Neural crest cell (in vitro differentiated cells): ENCODE measurements at regions not wholly inside any gene's neighbourhood (a gene's known extent, or its start where the extent isn't known, plus 50 kb on each side); places are given as distances from the start of the nearest gene placed in this dataset.
"Not testable (repeated sequence)": the region's sequence is repeated elsewhere in the genome, so short reads cannot be mapped to it uniquely, and the experiment has no call there.

Experiments used
- DNase-seq: peaks from one replicate; pipeline ENCODE4 v3.0.0; 2021; ENCODE audit warnings: low read depth, mixed read lengths, low spot score
- H3K27ac Mint-ChIP-seq: one replicate; pipeline ENCODE4 v1.8.0; 2021; ENCODE audit warnings: mild to moderate bottlenecking, mixed read lengths; ENCODE audit not compliant: unreplicated experiment
- H3K27me3 Mint-ChIP-seq: 2 replicates; pipeline ENCODE4 v1.8.0; 2021; ENCODE audit warnings: low read depth, mild to moderate bottlenecking, mixed read lengths
- H3K36me3 Mint-ChIP-seq: 2 replicates; pipeline ENCODE4 v1.8.0; 2021; ENCODE audit warnings: low read depth, mild to moderate bottlenecking, mixed read lengths
- H3K4me1 Mint-ChIP-seq: 2 replicates; pipeline ENCODE4 v1.8.0; 2021; ENCODE audit warnings: mixed read lengths
- H3K4me3 Mint-ChIP-seq: one replicate; pipeline ENCODE4 v1.8.0; 2021; ENCODE audit warnings: mild to moderate bottlenecking, mixed read lengths
- H3K9me3 Mint-ChIP-seq: 2 replicates; pipeline ENCODE4 v1.8.0; 2021; ENCODE audit warnings: mixed read lengths
- TF ChIP-seq, protein P1 (sequence below): fragments of 200-600 bp; sonication (generic); conservative IDR thresholded peaks from 2 replicates; pipeline ENCODE4 v1.5.0; 2021; ENCODE audit warnings: antibody characterized with exemption, mild to moderate bottlenecking

DNA sequence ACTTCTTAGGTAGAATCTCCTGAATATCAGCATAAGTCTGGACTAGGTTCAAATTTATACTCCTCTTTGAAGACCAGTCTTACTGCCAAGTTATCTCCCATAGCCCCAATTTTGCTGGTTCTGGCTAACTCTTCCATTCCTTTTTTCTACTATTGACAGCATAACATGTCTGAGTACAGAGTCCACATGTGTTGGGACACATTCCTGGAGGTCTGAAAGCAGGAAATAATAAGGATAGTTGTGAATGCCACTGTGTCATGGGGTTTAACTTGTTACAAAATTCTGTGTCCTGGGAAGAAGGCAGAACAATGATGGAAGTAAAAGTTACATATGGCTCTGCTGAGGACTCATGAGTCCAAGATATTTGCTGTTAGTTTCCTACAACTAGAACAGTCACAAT lies 57.4 kb upstream of the ZBTB20 start:
- H3K27me3 Mint-ChIP-seq, result no peaks in the 10 kb centered on the region
- H3K9me3 Mint-ChIP-seq, result no peaks in the 10 kb centered on the region
- no peak overlapping the region for H3K4me3 Mint-ChIP-seq
- H3K27ac Mint-ChIP-seq, result no peak overlapping the region
- no peaks in the 10 kb centered on the region for H3K4me1 Mint-ChIP-seq
- DNase-seq, result no peak
- no peaks in the 10 kb centered on the region for H3K36me3 Mint-ChIP-seq
- TF ChIP-seq, protein P1, sequence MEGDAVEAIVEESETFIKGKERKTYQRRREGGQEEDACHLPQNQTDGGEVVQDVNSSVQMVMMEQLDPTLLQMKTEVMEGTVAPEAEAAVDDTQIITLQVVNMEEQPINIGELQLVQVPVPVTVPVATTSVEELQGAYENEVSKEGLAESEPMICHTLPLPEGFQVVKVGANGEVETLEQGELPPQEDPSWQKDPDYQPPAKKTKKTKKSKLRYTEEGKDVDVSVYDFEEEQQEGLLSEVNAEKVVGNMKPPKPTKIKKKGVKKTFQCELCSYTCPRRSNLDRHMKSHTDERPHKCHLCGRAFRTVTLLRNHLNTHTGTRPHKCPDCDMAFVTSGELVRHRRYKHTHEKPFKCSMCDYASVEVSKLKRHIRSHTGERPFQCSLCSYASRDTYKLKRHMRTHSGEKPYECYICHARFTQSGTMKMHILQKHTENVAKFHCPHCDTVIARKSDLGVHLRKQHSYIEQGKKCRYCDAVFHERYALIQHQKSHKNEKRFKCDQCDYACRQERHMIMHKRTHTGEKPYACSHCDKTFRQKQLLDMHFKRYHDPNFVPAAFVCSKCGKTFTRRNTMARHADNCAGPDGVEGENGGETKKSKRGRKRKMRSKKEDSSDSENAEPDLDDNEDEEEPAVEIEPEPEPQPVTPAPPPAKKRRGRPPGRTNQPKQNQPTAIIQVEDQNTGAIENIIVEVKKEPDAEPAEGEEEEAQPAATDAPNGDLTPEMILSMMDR, result no peak

DNA sequence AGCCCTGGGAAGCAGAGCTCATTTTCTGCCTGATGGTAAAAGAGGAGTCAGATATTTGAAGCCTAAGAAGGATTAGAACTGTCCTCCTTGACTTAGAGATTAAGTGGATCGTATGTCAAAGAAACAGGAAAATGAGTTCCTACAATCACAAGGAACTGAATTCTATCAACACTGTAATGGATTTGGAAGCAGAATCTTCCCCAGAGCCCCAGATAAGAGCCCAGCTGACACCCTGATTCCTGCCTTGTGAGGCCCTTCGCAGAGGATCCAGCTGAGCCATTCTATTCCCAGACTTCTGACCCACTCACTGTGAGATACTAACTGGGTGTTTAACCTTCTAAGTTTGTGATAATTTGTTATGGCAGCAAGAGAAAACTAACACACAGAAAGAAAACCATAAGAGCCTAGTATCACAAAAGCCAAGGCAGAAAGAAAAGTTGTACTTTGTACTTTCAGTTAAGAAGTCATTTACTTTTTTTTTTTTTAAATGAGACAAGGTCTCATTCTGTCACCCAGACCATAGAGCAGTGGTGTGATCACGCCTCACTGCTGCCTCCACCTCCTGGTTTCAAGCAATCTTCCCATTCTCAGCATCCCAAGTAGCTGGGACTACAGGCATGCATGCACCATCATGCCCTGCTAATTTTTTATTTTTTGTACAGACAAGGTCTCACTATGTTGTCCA lies 61.1 kb upstream of the ZBTB20 start:
- TF ChIP-seq, protein P1, result no peak
- H3K27ac Mint-ChIP-seq, result no peak overlapping the region
- no peaks in the 10 kb centered on the region for H3K4me1 Mint-ChIP-seq
- no peaks in the 10 kb centered on the region for H3K9me3 Mint-ChIP-seq
- no peaks in the 10 kb centered on the region for H3K27me3 Mint-ChIP-seq
- no peak for DNase-seq
- no peaks in the 10 kb centered on the region for H3K36me3 Mint-ChIP-seq
- H3K4me3 Mint-ChIP-seq, result no peak overlapping the region

GRCh38 chr3:115211810-115212492 lies 64.9 kb upstream of the ZBTB20 start:
- H3K36me3 Mint-ChIP-seq, result no peaks in the 10 kb centered on the region
- no peak overlapping the region for H3K27ac Mint-ChIP-seq
- no peaks in the 10 kb centered on the region for H3K27me3 Mint-ChIP-seq

GRCh38 chr3:115212615-115213014 lies 65.5 kb upstream of the ZBTB20 start:
- H3K4me3 Mint-ChIP-seq, result no peak overlapping the region
- TF ChIP-seq, protein P1, result no peak
- H3K4me1 Mint-ChIP-seq, result peaks cover 3% of the 10 kb centered on the region
- no peaks in the 10 kb centered on the region for H3K27me3 Mint-ChIP-seq
- H3K36me3 Mint-ChIP-seq, result no peaks in the 10 kb centered on the region
- no peak overlapping the region for H3K27ac Mint-ChIP-seq
- no peak for DNase-seq
- no peaks in the 10 kb centered on the region for H3K9me3 Mint-ChIP-seq

More at GRCh38 chr3:115211810-115212492, 64.9 kb upstream of the ZBTB20 start:
- TF ChIP-seq, protein P1, result no peak
- Mint-ChIP-seq H3K9me3 (no peaks in the 10 kb centered on the region), H3K4me1 (no peaks in the 10 kb centered on the region), H3K4me3 (no peak overlapping the region)
- DNase-seq, result no peak

- H3K36me3 Mint-ChIP-seq, result not testable (repeated sequence)
Measured at GRCh38 chr3:115213052-115213451, 66.0 kb upstream of the ZBTB20 start.

DNA sequence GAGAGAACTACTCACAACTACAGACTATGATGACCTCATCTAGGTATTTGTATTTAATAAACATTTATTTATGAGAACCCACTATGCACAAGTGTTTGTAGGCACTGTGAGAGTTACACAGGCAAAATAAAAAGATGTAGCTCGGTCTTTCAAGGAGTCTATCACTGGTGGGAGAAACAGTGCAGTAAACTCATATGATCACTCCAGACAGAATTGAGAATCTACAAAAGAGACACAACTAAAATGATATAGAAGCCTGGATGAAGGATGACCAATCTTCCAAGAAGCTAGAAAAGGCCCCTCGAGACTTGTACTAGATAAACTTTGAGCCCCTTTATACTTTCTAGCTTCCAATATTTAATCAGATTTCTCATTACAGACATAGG lies 70.2 kb upstream of the ZBTB20 start:
- TF ChIP-seq, protein P1, result no peak
- H3K9me3 Mint-ChIP-seq, result no peaks in the 10 kb centered on the region
- no peaks in the 10 kb centered on the region for H3K36me3 Mint-ChIP-seq
- H3K4me1 Mint-ChIP-seq, result peaks cover 28% of the 10 kb centered on the region
- no peaks in the 10 kb centered on the region for H3K27me3 Mint-ChIP-seq
- no peak overlapping the region for H3K4me3 Mint-ChIP-seq
- no peak for DNase-seq
- no peak overlapping the region for H3K27ac Mint-ChIP-seq

More at GRCh38 chr3:115213052-115213451, 66.0 kb upstream of the ZBTB20 start:
- not testable (repeated sequence) for H3K27me3 Mint-ChIP-seq, DNase-seq, H3K27ac Mint-ChIP-seq, H3K9me3 Mint-ChIP-seq, H3K4me1 Mint-ChIP-seq, H3K4me3 Mint-ChIP-seq
